Uterus (tissue), 2 donors: ENCODE measurements at regions not wholly inside any gene's neighbourhood (a gene's known extent, or its start where the extent isn't known, plus 50 kb on each side); places are given as distances from the start of the nearest gene placed in this dataset.

Experiments used
- CTCF ChIP-seq, 4 experiments: fragments of 200-600 bp in 2 of 4; fragments of 450-650 bp in 2 of 4; sonication (generic) in 2 of 4; IDR thresholded peaks; one replicate each; pipeline ENCODE4 v1.5.1; 2016 to 2019; ENCODE audit warnings: antibody characterized with exemption in 4 of 4, mild to moderate bottlenecking in 2 of 4, moderate library complexity in 1 of 4
- POLR2A ChIP-seq, 2 donors: fragments of 450-650 bp; IDR thresholded peaks; one replicate each; pipeline ENCODE4 v1.6.1; 2016; ENCODE audit warnings: antibody characterized with exemption in 2 of 2, mild to moderate bottlenecking in 1 of 2, moderate library complexity in 1 of 2

GRCh38 chr22:22068657-22069056, 86.1 kb upstream of the TOP3B start:
- no peak for TF ChIP-seq POLR2A (IDR thresholded peaks at IDR 0.05)
- TF ChIP-seq CTCF (IDR thresholded peaks at IDR 0.05), result no peak
